DOHH2 (cell line): ENCODE measurements at regions not wholly inside any gene's neighbourhood (a gene's known extent, or its start where the extent isn't known, plus 50 kb on each side); places are given as distances from the start of the nearest gene placed in this dataset.

ENCODE experiments used
- H3F3A ChIP-seq: fragments of 200-600 bp; sonication (generic), shearing (Covaris generic); 2 replicates; pipeline ENCODE4 v1.6.0; 2016; ENCODE audit warnings: antibody characterized with exemption, mild to moderate bottlenecking; ENCODE audit not compliant: control insufficient read depth, insufficient read depth
- H3K27ac ChIP-seq: fragments of 200-600 bp; sonication (generic); 2 replicates; pipeline ENCODE4 v1.5.1; 2014; ENCODE audit warnings: low read depth, mild to moderate bottlenecking, low read length, moderate library complexity
- H3K27me3 ChIP-seq: fragments of 200-600 bp; sonication (generic); 2 replicates; pipeline ENCODE4 v1.6.1; 2014; ENCODE audit warnings: mild to moderate bottlenecking, low read length, mixed read lengths; ENCODE audit not compliant: control insufficient read depth
- H3K36me3 ChIP-seq: fragments of 200-600 bp; sonication (generic); 2 replicates; pipeline ENCODE4 v1.6.1; 2014; ENCODE audit warnings: mild to moderate bottlenecking, low read length, moderate library complexity, mixed read lengths; ENCODE audit not compliant: control insufficient read depth
- H3K4me1 ChIP-seq: fragments of 200-600 bp; sonication (generic); 2 replicates; pipeline ENCODE4 v1.6.1; 2014; ENCODE audit warnings: mild to moderate bottlenecking, low read length, mixed read lengths; ENCODE audit not compliant: control insufficient read depth
- H3K4me2 ChIP-seq: fragments of 200-600 bp; sonication (generic); 2 replicates; pipeline ENCODE4 v1.6.0; 2014; ENCODE audit warnings: mild to moderate bottlenecking, low read length, moderate library complexity
- H3K4me3 ChIP-seq: fragments of 200-600 bp; sonication (generic); 2 replicates; pipeline ENCODE4 v1.5.1; 2014; ENCODE audit warnings: mild to moderate bottlenecking, low read length, mixed read lengths
- H3K79me2 ChIP-seq: fragments of 200-600 bp; sonication (generic); 2 replicates; pipeline ENCODE4 v1.6.1; 2014; ENCODE audit warnings: mild to moderate bottlenecking, low read length, mixed read lengths; ENCODE audit not compliant: control insufficient read depth
- H3K9me2 ChIP-seq: fragments of 200-600 bp; sonication (generic); replicated peaks from 2 replicates; pipeline ENCODE4 v1.6.1; 2014; ENCODE audit warnings: mild to moderate bottlenecking, low read length, mixed read lengths; ENCODE audit not compliant: control insufficient read depth
- H3K9me3 ChIP-seq: fragments of 200-600 bp; sonication (generic); 2 replicates; pipeline ENCODE4 v1.6.1; 2014; ENCODE audit warnings: antibody characterized with exemption, low read length, mixed read lengths; ENCODE audit not compliant: control insufficient read depth, insufficient read depth
- H4K20me1 ChIP-seq: fragments of 200-600 bp; sonication (generic); 2 replicates; pipeline ENCODE4 v1.6.0; 2014; ENCODE audit warnings: low read depth, mild to moderate bottlenecking, antibody characterized with exemption, low read length, moderate library complexity; ENCODE audit not compliant: control insufficient read depth, insufficient read depth
- EZH2phosphoT487 ChIP-seq: fragments of 200-600 bp; sonication (generic); IDR thresholded peaks from 2 replicates; pipeline ENCODE4 v1.6.1; 2017; ENCODE audit warnings: borderline replicate concordance, mild to moderate bottlenecking, antibody characterized with exemption, low read length, moderate library complexity, mixed read lengths
- TF ChIP-seq, protein P1 (sequence below): fragments of 200-600 bp; sonication (generic); IDR thresholded peaks from one replicate; pipeline ENCODE4 v1.5.1; 2014; ENCODE audit warnings: antibody characterized with exemption, mild to moderate bottlenecking, low read depth, low read length; ENCODE audit not compliant: poor library complexity, severe bottlenecking

DNA sequence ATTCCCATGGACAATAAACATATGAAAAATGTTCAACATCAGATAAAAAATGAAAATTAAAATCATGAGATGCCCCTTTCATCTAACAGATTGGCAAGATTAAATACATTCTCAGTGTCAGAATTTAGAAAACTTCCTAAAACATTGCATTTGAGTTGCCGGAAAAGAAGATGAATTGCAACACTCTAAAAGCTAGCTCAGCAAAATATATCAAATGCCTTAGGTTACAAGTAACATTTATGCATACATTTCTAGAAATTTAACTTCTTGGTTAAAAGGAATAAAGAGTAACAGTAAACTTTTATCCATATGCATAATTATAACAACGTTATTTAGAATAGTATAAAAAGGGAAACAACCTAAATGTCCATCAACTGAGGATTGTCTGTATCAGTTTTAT lies 239.0 kb downstream of the PMP22 start:
- no peak overlapping the region for H3K4me3 ChIP-seq
- no peaks in the 10 kb centered on the region for H4K20me1 ChIP-seq
- no peaks in the 10 kb centered on the region for H3K9me2 ChIP-seq
- H3K27me3 ChIP-seq = no peaks in the 10 kb centered on the region
- H3K4me1 ChIP-seq = no peaks in the 10 kb centered on the region
- no peaks in the 10 kb centered on the region for H3F3A ChIP-seq
- TF ChIP-seq EZH2phosphoT487 = no peak
- TF ChIP-seq, protein P1, sequence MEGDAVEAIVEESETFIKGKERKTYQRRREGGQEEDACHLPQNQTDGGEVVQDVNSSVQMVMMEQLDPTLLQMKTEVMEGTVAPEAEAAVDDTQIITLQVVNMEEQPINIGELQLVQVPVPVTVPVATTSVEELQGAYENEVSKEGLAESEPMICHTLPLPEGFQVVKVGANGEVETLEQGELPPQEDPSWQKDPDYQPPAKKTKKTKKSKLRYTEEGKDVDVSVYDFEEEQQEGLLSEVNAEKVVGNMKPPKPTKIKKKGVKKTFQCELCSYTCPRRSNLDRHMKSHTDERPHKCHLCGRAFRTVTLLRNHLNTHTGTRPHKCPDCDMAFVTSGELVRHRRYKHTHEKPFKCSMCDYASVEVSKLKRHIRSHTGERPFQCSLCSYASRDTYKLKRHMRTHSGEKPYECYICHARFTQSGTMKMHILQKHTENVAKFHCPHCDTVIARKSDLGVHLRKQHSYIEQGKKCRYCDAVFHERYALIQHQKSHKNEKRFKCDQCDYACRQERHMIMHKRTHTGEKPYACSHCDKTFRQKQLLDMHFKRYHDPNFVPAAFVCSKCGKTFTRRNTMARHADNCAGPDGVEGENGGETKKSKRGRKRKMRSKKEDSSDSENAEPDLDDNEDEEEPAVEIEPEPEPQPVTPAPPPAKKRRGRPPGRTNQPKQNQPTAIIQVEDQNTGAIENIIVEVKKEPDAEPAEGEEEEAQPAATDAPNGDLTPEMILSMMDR = no peak
- no peaks in the 10 kb centered on the region; the same call in 1 of the 2 replicates for H3K9me3 ChIP-seq
- no peak overlapping the region for H3K4me2 ChIP-seq
- no peaks in the 10 kb centered on the region for H3K36me3 ChIP-seq
- no peak overlapping the region for H3K27ac ChIP-seq
- H3K79me2 ChIP-seq = no peaks in the 10 kb centered on the region

DNA sequence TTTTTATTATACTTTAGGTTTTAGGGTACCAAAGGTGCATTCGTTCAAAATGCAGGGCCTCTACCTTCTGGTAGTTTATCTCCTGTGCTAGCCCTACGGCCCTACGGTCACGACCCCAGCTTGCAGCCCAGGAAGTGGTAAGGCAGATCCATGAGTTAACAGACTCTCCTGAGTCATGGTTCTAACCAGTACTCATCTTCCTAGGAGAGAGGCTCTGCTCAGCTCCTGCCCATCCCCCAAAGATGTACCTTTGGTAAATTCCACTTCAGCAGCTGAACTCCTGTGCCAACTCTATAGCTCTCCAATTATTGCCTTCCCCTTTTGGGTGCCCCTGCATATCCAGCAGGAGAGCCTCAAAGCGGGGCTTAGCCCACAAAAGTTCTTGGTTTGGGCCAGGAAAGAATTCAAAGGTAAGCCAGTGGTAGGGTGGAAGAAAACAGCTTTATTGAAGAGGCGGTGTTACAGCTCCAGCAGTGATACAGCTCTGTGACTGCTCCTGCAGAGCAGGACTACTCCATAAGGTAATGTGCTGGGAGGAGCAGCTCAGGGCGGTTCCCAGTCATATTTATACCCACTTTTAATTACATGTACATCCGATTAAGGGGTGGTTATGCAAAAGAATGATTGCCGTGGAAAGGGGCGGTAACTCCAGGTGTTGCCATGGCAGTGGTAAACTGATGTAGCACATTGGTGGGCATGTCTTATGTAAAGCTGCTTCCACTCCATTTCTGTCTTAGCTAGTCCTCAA lies 241.4 kb downstream of the PMP22 start:
- H3K27me3 ChIP-seq = no peaks in the 10 kb centered on the region
- H3K4me1 ChIP-seq = no peaks in the 10 kb centered on the region
- H4K20me1 ChIP-seq = no peaks in the 10 kb centered on the region
- TF ChIP-seq, protein P1 = no peak
- no peak for TF ChIP-seq EZH2phosphoT487
- H3K9me3 ChIP-seq = no peaks in the 10 kb centered on the region; the same call in 1 of the 2 replicates
- H3K27ac ChIP-seq = no peak overlapping the region
- H3K4me3 ChIP-seq = no peak overlapping the region
- H3K9me2 ChIP-seq = no peaks in the 10 kb centered on the region
- H3K36me3 ChIP-seq = no peaks in the 10 kb centered on the region
- H3K4me2 ChIP-seq = no peak overlapping the region
- H3F3A ChIP-seq = no peaks in the 10 kb centered on the region
- H3K79me2 ChIP-seq = no peaks in the 10 kb centered on the region

GRCh38 chr17:15019158-15019557 lies 246.0 kb downstream of the PMP22 start:
- Histone ChIP-seq H3K27ac (no peak overlapping the region), H3K4me2 (no peak overlapping the region), H3K4me1 (no peaks in the 10 kb centered on the region), H3F3A (no peaks in the 10 kb centered on the region), H3K9me3 (no peaks in the 10 kb centered on the region; the same call in 1 of the 2 replicates), H3K9me2 (no peaks in the 10 kb centered on the region), H3K4me3 (no peak overlapping the region), H3K36me3 (no peaks in the 10 kb centered on the region), H3K27me3 (no peaks in the 10 kb centered on the region), H4K20me1 (no peaks in the 10 kb centered on the region), H3K79me2 (no peaks in the 10 kb centered on the region)
- TF ChIP-seq, protein P1 = no peak
- no peak for TF ChIP-seq EZH2phosphoT487
